Esophagus muscularis mucosa (tissue), 4 donors: ENCODE measurements at regions not wholly inside any gene's neighbourhood (a gene's known extent, or its start where the extent isn't known, plus 50 kb on each side); places are given as distances from the start of the nearest gene placed in this dataset.
A peak's percentile ranks its signal among the peaks of the same experiment; 100 is the strongest.

Experiments
- DNase-seq: peaks from one replicate; pipeline ENCODE4 v3.0.0-alpha.2; 2017; ENCODE audit errors: extremely low spot score
- H3K27ac ChIP-seq, 4 donors: fragments of 200-600 bp; sonication (generic); replicated peaks in 1 of 4; 1 replicate in 3 of 4; 2 replicates in 1 of 4; pipeline ENCODE4 v1.5.1; 2016 to 2019; ENCODE audit warnings: mild to moderate bottlenecking in 1 of 4
- H3K27me3 ChIP-seq, 4 donors: fragments of 200-600 bp; sonication (generic); one replicate each; pipeline versions ENCODE4 v1.5.1 to v1.6.0; 2016 to 2019
- H3K36me3 ChIP-seq, 4 donors: fragments of 200-600 bp; sonication (generic); one replicate each; pipeline ENCODE4 v1.5.1; 2016 to 2019
- H3K4me1 ChIP-seq, 4 donors: fragments of 200-600 bp; sonication (generic); one replicate each; pipeline ENCODE4 v1.5.1; 2016 to 2019
- H3K4me3 ChIP-seq, 4 donors: fragments of 200-600 bp; sonication (generic); 1 replicate in 2 of 4; 2 replicates in 2 of 4; pipeline ENCODE4 v1.5.1; 2016 to 2019; ENCODE audit warnings: mild to moderate bottlenecking in 4 of 4, moderate library complexity in 1 of 4
- H3K9me3 ChIP-seq, 4 donors: fragments of 200-600 bp; sonication (generic); 1 replicate in 3 of 4; 2 replicates in 1 of 4; pipeline ENCODE4 v1.5.1; 2016 to 2019
- EP300 ChIP-seq: sonication (generic); formaldehyde crosslinking; IDR thresholded peaks from one replicate; pipeline ENCODE4 v1.6.1; 2017; ENCODE audit warnings: antibody characterized with exemption
- POLR2A ChIP-seq: fragments of 450-650 bp; IDR thresholded peaks from one replicate; pipeline ENCODE4 v1.6.1; 2017; ENCODE audit warnings: antibody characterized with exemption, moderate library complexity, mild to moderate bottlenecking, low read depth
- POLR2AphosphoS5 ChIP-seq, 2 donors: sonication (generic); formaldehyde crosslinking; IDR thresholded peaks; one replicate each; pipeline ENCODE4 v1.6.1; 2017; ENCODE audit warnings: antibody characterized with exemption in 2 of 2
- WGBS: methylation state at CpG from one replicate; pipeline ENCODE4 v1.1.5; 2018; 5-methylcytosine and 5-hydroxymethylcytosine counted together
- intact Hi-C: fragments of 100-400 bp; cut with DNase I; formaldehyde crosslinking; loops from one replicate; pipeline ENCODE4 v1.15.1; 2023
- TF ChIP-seq, protein P1 (sequence below), 3 experiments: fragments of 200-600 bp in 2 of 3; fragments of 450-650 bp in 1 of 3; sonication (generic) in 2 of 3; IDR thresholded peaks; one replicate each; pipeline ENCODE4 v1.5.1; 2017 to 2019; ENCODE audit warnings: antibody characterized with exemption in 3 of 3, mild to moderate bottlenecking in 2 of 3, moderate library complexity in 1 of 3

DNA sequence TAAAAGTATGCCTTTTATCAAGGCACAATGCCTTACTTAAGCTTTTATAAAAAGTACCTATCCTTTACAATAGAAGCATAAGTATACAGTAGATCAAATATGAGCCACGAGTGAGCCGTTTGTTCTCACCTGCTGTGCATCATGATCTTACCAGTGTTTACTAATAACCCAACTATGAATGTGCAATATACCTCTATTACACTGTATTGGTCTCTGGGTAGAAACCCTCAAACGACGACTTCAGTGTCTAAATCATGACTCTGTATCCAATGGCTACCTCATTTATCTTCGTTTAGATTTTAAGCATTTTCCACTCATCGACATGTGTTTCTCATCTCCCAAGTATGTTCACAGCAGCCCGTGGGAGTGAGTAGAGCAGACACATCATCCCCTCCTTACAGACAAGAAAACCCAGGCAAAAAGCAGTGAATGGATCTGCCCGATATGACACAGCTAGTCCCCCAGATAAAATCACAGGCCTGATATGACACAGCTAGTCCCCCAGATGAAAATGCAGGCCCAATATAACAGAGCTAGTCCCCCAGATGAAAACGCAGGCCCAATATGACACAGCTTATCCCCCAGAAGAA lies 279.8 kb downstream of the TNS1 start:
- H3K4me1 ChIP-seq = no peaks in the 10 kb centered on the region
- H3K9me3 ChIP-seq = no peaks in the 10 kb centered on the region
- no peaks in the 10 kb centered on the region for H3K27me3 ChIP-seq
- H3K4me3 ChIP-seq = no peak overlapping the region
- WGBS = 70% methylated on average over 9 of the region's 9 CpGs
- H3K36me3 ChIP-seq = peaks cover 0 to 16% (median 10%) of the 10 kb centered on the region in 4 donors
- no peak overlapping the region for H3K27ac ChIP-seq
- intact Hi-C loops = no loop called here
- TF ChIP-seq EP300 (no peak), POLR2A (no peak), POLR2AphosphoS5 (IDR thresholded peaks at IDR 0.05) (no peak)
- TF ChIP-seq, protein P1, sequence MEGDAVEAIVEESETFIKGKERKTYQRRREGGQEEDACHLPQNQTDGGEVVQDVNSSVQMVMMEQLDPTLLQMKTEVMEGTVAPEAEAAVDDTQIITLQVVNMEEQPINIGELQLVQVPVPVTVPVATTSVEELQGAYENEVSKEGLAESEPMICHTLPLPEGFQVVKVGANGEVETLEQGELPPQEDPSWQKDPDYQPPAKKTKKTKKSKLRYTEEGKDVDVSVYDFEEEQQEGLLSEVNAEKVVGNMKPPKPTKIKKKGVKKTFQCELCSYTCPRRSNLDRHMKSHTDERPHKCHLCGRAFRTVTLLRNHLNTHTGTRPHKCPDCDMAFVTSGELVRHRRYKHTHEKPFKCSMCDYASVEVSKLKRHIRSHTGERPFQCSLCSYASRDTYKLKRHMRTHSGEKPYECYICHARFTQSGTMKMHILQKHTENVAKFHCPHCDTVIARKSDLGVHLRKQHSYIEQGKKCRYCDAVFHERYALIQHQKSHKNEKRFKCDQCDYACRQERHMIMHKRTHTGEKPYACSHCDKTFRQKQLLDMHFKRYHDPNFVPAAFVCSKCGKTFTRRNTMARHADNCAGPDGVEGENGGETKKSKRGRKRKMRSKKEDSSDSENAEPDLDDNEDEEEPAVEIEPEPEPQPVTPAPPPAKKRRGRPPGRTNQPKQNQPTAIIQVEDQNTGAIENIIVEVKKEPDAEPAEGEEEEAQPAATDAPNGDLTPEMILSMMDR (IDR thresholded peaks at IDR 0.05) = no peak
- DNase-seq = no peak

DNA sequence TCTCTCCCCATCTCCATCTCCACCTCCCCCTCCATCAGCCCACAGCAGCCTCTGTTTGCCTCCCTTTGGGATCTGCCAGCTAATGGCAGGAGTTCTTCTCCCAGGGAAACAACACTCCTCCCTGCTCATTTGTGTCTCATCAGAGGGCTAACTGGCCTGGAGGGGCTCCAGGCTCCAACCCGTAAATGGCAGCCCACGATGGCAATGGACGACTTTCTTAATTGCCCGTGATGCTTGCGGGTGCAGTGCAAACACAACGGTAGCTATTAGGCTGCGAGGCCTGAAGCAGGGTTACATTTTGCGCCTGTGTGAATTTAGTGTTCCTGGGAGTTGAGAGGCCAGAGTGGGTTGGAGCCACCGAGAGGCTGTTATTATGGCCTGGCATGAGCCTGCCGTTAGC lies 285.1 kb downstream of the TNS1 start:
- H3K36me3 ChIP-seq = no peaks in the 10 kb centered on the region
- H3K4me3 ChIP-seq = no peak overlapping the region
- DNase-seq = no peak
- H3K9me3 ChIP-seq = peaks cover 0 to 8% (median 0%) of the 10 kb centered on the region in 4 donors
- H3K27me3 ChIP-seq = no peaks in the 10 kb centered on the region
- intact Hi-C loops = no loop called here
- TF ChIP-seq POLR2A = no peak
- TF ChIP-seq, protein P1 (IDR thresholded peaks at IDR 0.05) = no peak
- no peak for TF ChIP-seq POLR2AphosphoS5 (IDR thresholded peaks at IDR 0.05)
- no peak for TF ChIP-seq EP300
- no peak overlapping the region for H3K27ac ChIP-seq
- H3K4me1 ChIP-seq = peaks cover 15 to 29% (median 28%) of the 10 kb centered on the region in 4 donors
- WGBS = 98% methylated on average over 6 of the region's 10 CpGs

DNA sequence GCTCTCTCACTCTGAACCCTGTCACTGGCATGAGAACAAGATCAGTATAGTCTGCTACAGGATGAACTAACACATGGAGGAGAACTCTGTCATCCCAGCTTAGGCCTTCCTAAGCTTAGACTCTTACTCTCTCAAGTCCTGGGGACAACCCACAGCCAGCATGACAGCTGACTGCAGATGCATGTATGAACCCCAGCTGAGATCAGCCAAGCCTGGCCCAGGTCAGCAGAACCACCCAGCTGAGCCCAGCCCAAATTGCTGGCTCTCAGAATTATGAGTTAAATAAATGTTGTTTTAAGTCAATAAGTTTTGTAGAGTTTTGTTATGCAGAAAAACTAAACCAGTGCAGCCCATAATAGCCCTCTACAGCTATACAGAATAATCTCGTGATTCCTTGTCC lies 287.3 kb downstream of the TNS1 start:
- Histone ChIP-seq H3K36me3 (no peaks in the 10 kb centered on the region), H3K9me3 (peaks cover 0 to 8% (median 0%) of the 10 kb centered on the region in 4 donors), H3K4me3 (no peak overlapping the region), H3K4me1 (peaks cover 15 to 43% (median 36%) of the 10 kb centered on the region in 4 donors), H3K27ac (peak overlapping the region; percentile 67 to 75 (median 68)), H3K27me3 (no peaks in the 10 kb centered on the region)
- intact Hi-C loops = no loop called here
- WGBS = 63% methylated on average over 1 of the region's 1 CpG
- no peak for DNase-seq
- no peak for TF ChIP-seq POLR2A
- TF ChIP-seq POLR2AphosphoS5 (IDR thresholded peaks at IDR 0.05) = no peak
- TF ChIP-seq EP300 = no peak
- TF ChIP-seq, protein P1 (IDR thresholded peaks at IDR 0.05) = no peak

DNA sequence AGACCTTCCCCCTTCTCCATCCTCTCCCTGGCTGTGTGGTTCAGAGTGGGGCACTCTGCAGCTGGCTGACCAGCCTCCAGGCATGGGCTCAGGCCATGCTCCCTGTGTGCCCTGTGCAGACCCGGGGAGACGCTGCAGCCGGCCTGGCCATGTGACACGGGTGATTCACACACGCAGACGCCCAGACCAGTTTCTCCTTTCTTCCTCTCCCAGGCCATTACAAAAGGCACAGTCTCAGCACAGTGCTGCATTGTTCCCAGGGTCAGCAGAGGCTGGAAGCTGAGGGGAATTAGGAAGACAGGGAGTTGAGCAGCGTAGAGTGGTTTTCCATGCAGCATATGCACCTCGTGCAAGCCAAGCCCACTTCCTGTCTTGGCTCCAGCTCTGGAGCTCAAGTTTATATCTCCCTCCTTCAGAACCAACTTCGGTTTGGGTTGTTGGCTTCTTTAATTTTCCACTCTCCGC lies 288.5 kb downstream of the TNS1 start:
- intact Hi-C loops = loop anchor here (5.0 kb wide), 2 partner anchors 202 to 1022 kb away; no protein-coding TSS in a partner anchor
- WGBS = 28% methylated on average over 10 of the region's 10 CpGs
- Histone ChIP-seq H3K36me3 (no peaks in the 10 kb centered on the region), H3K4me3 (no peak overlapping the region), H3K9me3 (peaks cover 0 to 8% (median 0%) of the 10 kb centered on the region in 4 donors), H3K27ac (peak overlapping the region; percentile 67 to 75 (median 68)), H3K4me1 (peaks cover 15 to 55% (median 40%) of the 10 kb centered on the region in 4 donors), H3K27me3 (no peaks in the 10 kb centered on the region)
- TF ChIP-seq POLR2AphosphoS5 (IDR thresholded peaks at IDR 0.05) (peak in 1 of 2 donors; percentile 16), EP300 (no peak)
- no peak for DNase-seq

- Histone ChIP-seq H3K9me3 (peaks cover 0 to 8% (median 0%) of the 10 kb centered on the region in 4 donors), H3K4me3 (no peak overlapping the region), H3K4me1 (peaks cover 15 to 57% (median 40%) of the 10 kb centered on the region in 4 donors), H3K27me3 (no peaks in the 10 kb centered on the region), H3K27ac (peak overlapping the region; percentile 67 to 75 (median 68)), H3K36me3 (no peaks in the 10 kb centered on the region)
- 39% methylated on average over 16 of the region's 16 CpGs for WGBS
- peak; percentile 96 for DNase-seq
- intact Hi-C loops = loop anchor here (2.0 to 5.0 kb wide), 3 partner anchors 61 to 1021 kb away; no protein-coding TSS in a partner anchor
- TF ChIP-seq, protein P1 (IDR thresholded peaks at IDR 0.05) = peak; percentile 95 to 99 (median 96)
- TF ChIP-seq EP300 (no peak), POLR2A (no peak), POLR2AphosphoS5 (IDR thresholded peaks at IDR 0.05) (peak; percentile 36 to 56)
Observed at GRCh38 chr2:217713395-217714286, 289.2 kb downstream of the TNS1 start.
